ENCODE measurements at regions not wholly inside any gene's neighbourhood (a gene's known extent, or its start where the extent isn't known, plus 50 kb on each side); places are given as distances from the start of the nearest gene placed in this dataset.

GRCh38 chr10:55098452-55098851 is 297.4 kb upstream of the PCDH15 start:
- Histone ChIP-seq H3K9me2 (replicated peaks; ENCODE audit: control insufficient read depth, low read length) (no peaks in the 10 kb centered on the region), H3F3A (ENCODE audit: control insufficient read depth, insufficient read depth) (no peaks in the 10 kb centered on the region), H3K4me2 (ENCODE audit: low read length) (no peak overlapping the region), H4K20me1 (ENCODE audit: control insufficient read depth, insufficient read depth, low read depth, low read length) (no peaks in the 10 kb centered on the region), H3K36me3 (ENCODE audit: control insufficient read depth, low read length) (no peaks in the 10 kb centered on the region), H3K27me3 (ENCODE audit: control insufficient read depth, low read length) (no peaks in the 10 kb centered on the region), H3K27ac (ENCODE audit: low read depth, low read length) (no peak overlapping the region), H3K79me2 (ENCODE audit: control insufficient read depth, low read length) (no peaks in the 10 kb centered on the region), H3K9me3 (ENCODE audit: control insufficient read depth, insufficient read depth, low read length) (no peaks in the 10 kb centered on the region), H3K4me3 (ENCODE audit: low read length) (no peak overlapping the region), H3K4me1 (ENCODE audit: control insufficient read depth, low read length) (no peaks in the 10 kb centered on the region)
- TF ChIP-seq CTCF (IDR thresholded peaks at IDR 0.05; ENCODE audit: low read depth, low read length, poor library complexity, severe bottlenecking) (no peak), EZH2phosphoT487 (IDR thresholded peaks at IDR 0.05; ENCODE audit: borderline replicate concordance, low read length) (no peak)

- H3K27ac ChIP-seq (ENCODE audit: low read depth, low read length), result no peak overlapping the region
- TF ChIP-seq EZH2phosphoT487 (IDR thresholded peaks at IDR 0.05; ENCODE audit: borderline replicate concordance, low read length), result no peak
- peak; percentile 67 for TF ChIP-seq CTCF (IDR thresholded peaks at IDR 0.05; ENCODE audit: low read depth, low read length, poor library complexity, severe bottlenecking)
- H3K36me3 ChIP-seq (ENCODE audit: control insufficient read depth, low read length), result no peaks in the 10 kb centered on the region
- H3K79me2 ChIP-seq (ENCODE audit: control insufficient read depth, low read length), result no peaks in the 10 kb centered on the region
- no peaks in the 10 kb centered on the region for H4K20me1 ChIP-seq (ENCODE audit: control insufficient read depth, insufficient read depth, low read depth, low read length)
- no peaks in the 10 kb centered on the region for H3F3A ChIP-seq (ENCODE audit: control insufficient read depth, insufficient read depth)
- no peak overlapping the region for H3K4me2 ChIP-seq (ENCODE audit: low read length)
- no peaks in the 10 kb centered on the region for H3K4me1 ChIP-seq (ENCODE audit: control insufficient read depth, low read length)
- H3K27me3 ChIP-seq (ENCODE audit: control insufficient read depth, low read length), result no peaks in the 10 kb centered on the region
- no peaks in the 10 kb centered on the region for H3K9me3 ChIP-seq (ENCODE audit: control insufficient read depth, insufficient read depth, low read length)
- H3K4me3 ChIP-seq (ENCODE audit: low read length), result no peak overlapping the region
- no peaks in the 10 kb centered on the region for H3K9me2 ChIP-seq (replicated peaks; ENCODE audit: control insufficient read depth, low read length)
Measured at GRCh38 chr10:55091691-55092328, 290.8 kb upstream of the PCDH15 start.

GRCh38 chr10:55078121-55078520 is 277.1 kb upstream of the PCDH15 start:
- H3K36me3 ChIP-seq (ENCODE audit: control insufficient read depth, low read length), result no peaks in the 10 kb centered on the region
- H3K4me3 ChIP-seq (ENCODE audit: low read length), result no peak overlapping the region
- H4K20me1 ChIP-seq (ENCODE audit: control insufficient read depth, insufficient read depth, low read depth, low read length), result no peaks in the 10 kb centered on the region
- H3K79me2 ChIP-seq (ENCODE audit: control insufficient read depth, low read length), result no peaks in the 10 kb centered on the region
- H3K9me2 ChIP-seq (replicated peaks; ENCODE audit: control insufficient read depth, low read length), result no peaks in the 10 kb centered on the region
- TF ChIP-seq EZH2phosphoT487 (IDR thresholded peaks at IDR 0.05; ENCODE audit: borderline replicate concordance, low read length), result no peak
- no peak for TF ChIP-seq CTCF (IDR thresholded peaks at IDR 0.05; ENCODE audit: low read depth, low read length, poor library complexity, severe bottlenecking)
- no peak overlapping the region for H3K4me2 ChIP-seq (ENCODE audit: low read length)
- no peaks in the 10 kb centered on the region for H3F3A ChIP-seq (ENCODE audit: control insufficient read depth, insufficient read depth)
- H3K27me3 ChIP-seq (ENCODE audit: control insufficient read depth, low read length), result no peaks in the 10 kb centered on the region
- peaks cover 6% of the 10 kb centered on the region; the same call in 1 of the 2 replicates for H3K9me3 ChIP-seq (ENCODE audit: control insufficient read depth, insufficient read depth, low read length)
- no peaks in the 10 kb centered on the region for H3K4me1 ChIP-seq (ENCODE audit: control insufficient read depth, low read length)
- H3K27ac ChIP-seq (ENCODE audit: low read depth, low read length), result no peak overlapping the region

Measured in DOHH2 (cell line).